BJ (cell line): ENCODE measurements at regions not wholly inside any gene's neighbourhood (a gene's known extent, or its start where the extent isn't known, plus 50 kb on each side); places are given as distances from the start of the nearest gene placed in this dataset.
A peak's percentile ranks its signal among the peaks of the same experiment; 100 is the strongest.

ENCODE experiments used
- CTCF ChIA-PET: fragments of 350-600 bp; formaldehyde crosslinking; extraction: SDS; loops from one replicate; lab custom pipeline; 2021; ENCODE audit warnings: antibody characterized with exemption, inconsistent platforms; lab: Yijun Ruan, JAX
- POLR2A ChIA-PET: fragments of 300-600 bp; sonication (Branson Sonifier 250); formaldehyde crosslinking; extraction: SDS; loops from one replicate; lab custom pipeline; 2021; ENCODE audit warnings: antibody characterized with exemption; lab: Charles Lee
- DNase-seq: peaks from one replicate; pipeline ENCODE4 v3.0.0-alpha.2; 2011; ENCODE audit warnings: low read depth
- H3K27me3 ChIP-seq: 2 replicates; pipeline ENCODE4 v1.6.0; 2011; ENCODE audit warnings: low read length; ENCODE audit not compliant: control insufficient read depth, insufficient read depth
- H3K36me3 ChIP-seq: 2 replicates; pipeline ENCODE4 v1.5.1; 2011; ENCODE audit warnings: low read length; ENCODE audit not compliant: control insufficient read depth, insufficient read depth
- H3K4me3 ChIP-seq: 2 replicates; pipeline ENCODE4 v1.5.1; 2011; ENCODE audit warnings: low read depth, mild to moderate bottlenecking, control low read depth, low read length
- CTCF ChIP-seq: IDR thresholded peaks from 2 replicates; pipeline ENCODE4 v1.5.1; 2011; ENCODE audit warnings: low read depth, mild to moderate bottlenecking, control low read depth, inconsistent platforms, low read length, moderate library complexity; ENCODE audit not compliant: insufficient read depth

- DNase-seq, result peak; percentile 42
- CTCF ChIA-PET, result interaction anchor here (0.6 kb wide), 1 partner anchor 318 kb away, joined by 3 read pairs; no protein-coding TSS in a partner anchor
Measured at GRCh38 chr1:56216218-56216617, 363.1 kb downstream of the PLPP3 start.

GRCh38 chr1:56215771-56216170 is 363.6 kb downstream of the PLPP3 start:
- TF ChIP-seq CTCF, result no peak
- POLR2A ChIA-PET, result no interaction called here

More at GRCh38 chr1:56216218-56216617, 363.1 kb downstream of the PLPP3 start:
- TF ChIP-seq CTCF, result no peak
- no peak overlapping the region for H3K4me3 ChIP-seq
- POLR2A ChIA-PET, result no interaction called here
- no peaks in the 10 kb centered on the region for H3K36me3 ChIP-seq
- no peaks in the 10 kb centered on the region for H3K27me3 ChIP-seq

GRCh38 chr1:56215086-56215485 is 364.3 kb downstream of the PLPP3 start:
- ChIA-PET POLR2A (no interaction called here), CTCF (no interaction called here)
- Histone ChIP-seq H3K27me3 (no peaks in the 10 kb centered on the region), H3K36me3 (no peaks in the 10 kb centered on the region), H3K4me3 (no peak overlapping the region)
- DNase-seq, result no peak
- no peak for TF ChIP-seq CTCF

More at GRCh38 chr1:56215771-56216170, 363.6 kb downstream of the PLPP3 start:
- Histone ChIP-seq H3K27me3 (no peaks in the 10 kb centered on the region), H3K4me3 (no peak overlapping the region), H3K36me3 (no peaks in the 10 kb centered on the region)
- DNase-seq, result no peak
- CTCF ChIA-PET, result no interaction called here

GRCh38 chr1:56213068-56213467 is 366.3 kb downstream of the PLPP3 start:
- no peaks in the 10 kb centered on the region for H3K36me3 ChIP-seq
- H3K4me3 ChIP-seq, result no peak overlapping the region
- no peak for TF ChIP-seq CTCF
- ChIA-PET CTCF (no interaction called here), POLR2A (interaction anchor here (0.7 kb wide), 1 partner anchor 645 kb away, joined by 3 read pairs; no protein-coding TSS in a partner anchor)
- no peaks in the 10 kb centered on the region for H3K27me3 ChIP-seq
- DNase-seq, result no peak

- ChIA-PET CTCF (interaction anchor here (0.8 kb wide), 1 partner anchor 11 kb away, joined by 3 read pairs; no protein-coding TSS in a partner anchor), POLR2A (no interaction called here)
- no peak overlapping the region for H3K4me3 ChIP-seq
- no peaks in the 10 kb centered on the region for H3K36me3 ChIP-seq
- no peak for TF ChIP-seq CTCF
- no peak for DNase-seq
- H3K27me3 ChIP-seq, result no peaks in the 10 kb centered on the region
Measured at GRCh38 chr1:56212143-56212542, 367.2 kb downstream of the PLPP3 start.
